OCI-LY1 (cell line): ENCODE measurements at regions not wholly inside any gene's neighbourhood (a gene's known extent, or its start where the extent isn't known, plus 50 kb on each side); places are given as distances from the start of the nearest gene placed in this dataset.

Experiments used
- H2AFZ ChIP-seq: fragments of 200-600 bp; sonication (generic), shearing (Covaris generic); 2 replicates; pipeline ENCODE4 v1.6.0; 2014; ENCODE audit warnings: antibody characterized with exemption, mild to moderate bottlenecking, low read length
- H3F3A ChIP-seq: fragments of 200-600 bp; sonication (generic), shearing (Covaris generic); 2 replicates; pipeline ENCODE4 v1.6.0; 2014; ENCODE audit warnings: mild to moderate bottlenecking, antibody characterized with exemption, low read length, moderate library complexity; ENCODE audit not compliant: insufficient read depth
- H3K27ac ChIP-seq: fragments of 200-600 bp; sonication (generic); 2 replicates; pipeline ENCODE4 v1.5.1; 2014; ENCODE audit warnings: low read length, mixed run types, mild to moderate bottlenecking, low read depth; ENCODE audit not compliant: poor library complexity, severe bottlenecking
- H3K27me3 ChIP-seq: fragments of 200-600 bp; sonication (generic); 2 replicates; pipeline ENCODE4 v1.6.0; 2014; ENCODE audit warnings: antibody characterized with exemption, mild to moderate bottlenecking, low read length, moderate library complexity; ENCODE audit not compliant: insufficient read depth
- H3K36me3 ChIP-seq: fragments of 200-600 bp; sonication (generic); 2 replicates; pipeline ENCODE4 v1.6.1; 2014; ENCODE audit warnings: mild to moderate bottlenecking, antibody characterized with exemption, low read length, moderate library complexity, mixed read lengths; ENCODE audit not compliant: insufficient read depth
- H3K4me1 ChIP-seq: fragments of 200-600 bp; sonication (generic); 2 replicates; pipeline ENCODE4 v1.5.1; 2014; ENCODE audit warnings: mild to moderate bottlenecking, low read length, moderate library complexity; ENCODE audit not compliant: insufficient read depth, severe bottlenecking
- H3K4me2 ChIP-seq: fragments of 200-600 bp; sonication (generic), shearing (Covaris generic); 2 replicates; pipeline ENCODE4 v1.6.1; 2014; ENCODE audit warnings: low read length
- H3K4me3 ChIP-seq: fragments of 200-600 bp; sonication (generic); 2 replicates; pipeline ENCODE4 v1.5.1; 2014; ENCODE audit warnings: low read length, low read depth, mild to moderate bottlenecking, mixed read lengths; ENCODE audit not compliant: poor library complexity, severe bottlenecking
- H3K79me2 ChIP-seq: fragments of 200-600 bp; shearing (Covaris generic); 2 replicates; pipeline ENCODE4 v1.6.1; 2016; ENCODE audit warnings: mixed run types, low read length, mixed read lengths; ENCODE audit not compliant: insufficient read depth
- H3K9ac ChIP-seq: fragments of 200-600 bp; sonication (generic), shearing (Covaris generic); 2 replicates; pipeline ENCODE4 v1.6.1; 2014; ENCODE audit warnings: mild to moderate bottlenecking, low read length, mixed read lengths
- H3K9me2 ChIP-seq: fragments of 200-600 bp; sonication (generic), shearing (Covaris generic); 2 replicates; pipeline ENCODE4 v1.6.1; 2014; ENCODE audit warnings: low read depth, mild to moderate bottlenecking, low read length, mixed read lengths
- H3K9me3 ChIP-seq: fragments of 200-600 bp; shearing (Covaris generic); 2 replicates; pipeline ENCODE4 v1.6.1; 2014; ENCODE audit warnings: low read length, mixed read lengths
- H4K20me1 ChIP-seq: fragments of 200-600 bp; sonication (generic), shearing (Covaris generic); 2 replicates; pipeline ENCODE4 v1.6.0; 2016; ENCODE audit warnings: mild to moderate bottlenecking, low read length; ENCODE audit not compliant: insufficient read depth
- EZH2 ChIP-seq: fragments of 200-600 bp; sonication (generic), shearing (Covaris generic); IDR thresholded peaks from 2 replicates; pipeline ENCODE4 v1.8.0; 2017; ENCODE audit warnings: borderline replicate concordance, mixed run types, mild to moderate bottlenecking, antibody characterized with exemption, low read length, moderate library complexity, mixed read lengths
- TF ChIP-seq, protein P1 (sequence below): fragments of 200-600 bp; sonication (generic), shearing (Covaris generic); IDR thresholded peaks from 2 replicates; pipeline ENCODE4 v1.5.1; 2017; ENCODE audit warnings: mild to moderate bottlenecking, antibody characterized with exemption, low read length, moderate library complexity, mixed read lengths

DNA sequence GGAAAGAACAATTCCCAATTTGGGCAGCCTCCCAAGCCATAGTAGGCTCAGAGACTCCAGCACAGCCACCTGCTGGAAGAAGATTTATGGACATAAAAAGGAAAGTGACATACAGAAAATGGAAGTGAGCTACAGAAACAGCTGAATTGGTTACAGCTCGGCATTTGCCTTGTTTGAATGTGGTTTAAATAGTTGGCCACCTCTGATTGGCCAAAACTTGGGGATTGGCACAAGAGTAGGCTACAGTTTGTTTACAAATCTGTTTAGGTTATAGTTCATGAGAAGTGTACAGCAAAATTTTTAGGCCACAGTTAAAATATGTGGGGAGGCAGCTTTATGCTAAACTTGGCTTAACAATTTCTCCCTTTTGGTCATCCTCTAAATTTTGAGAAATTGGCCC, 150.4 kb downstream of the MAGEC1 start:
- Histone ChIP-seq H3K27me3 (no peaks in the 10 kb centered on the region), H3K36me3 (no peaks in the 10 kb centered on the region), H3K9me2 (no peaks in the 10 kb centered on the region), H3K9me3 (no peaks in the 10 kb centered on the region), H3K4me1 (no peaks in the 10 kb centered on the region), H3K9ac (no peak overlapping the region), H3F3A (no peaks in the 10 kb centered on the region), H3K4me3 (no peak overlapping the region), H2AFZ (no peak overlapping the region), H3K79me2 (no peaks in the 10 kb centered on the region), H4K20me1 (no peaks in the 10 kb centered on the region), H3K27ac (no peak overlapping the region), H3K4me2 (no peak overlapping the region)
- TF ChIP-seq EZH2, result no peak
- TF ChIP-seq, protein P1, sequence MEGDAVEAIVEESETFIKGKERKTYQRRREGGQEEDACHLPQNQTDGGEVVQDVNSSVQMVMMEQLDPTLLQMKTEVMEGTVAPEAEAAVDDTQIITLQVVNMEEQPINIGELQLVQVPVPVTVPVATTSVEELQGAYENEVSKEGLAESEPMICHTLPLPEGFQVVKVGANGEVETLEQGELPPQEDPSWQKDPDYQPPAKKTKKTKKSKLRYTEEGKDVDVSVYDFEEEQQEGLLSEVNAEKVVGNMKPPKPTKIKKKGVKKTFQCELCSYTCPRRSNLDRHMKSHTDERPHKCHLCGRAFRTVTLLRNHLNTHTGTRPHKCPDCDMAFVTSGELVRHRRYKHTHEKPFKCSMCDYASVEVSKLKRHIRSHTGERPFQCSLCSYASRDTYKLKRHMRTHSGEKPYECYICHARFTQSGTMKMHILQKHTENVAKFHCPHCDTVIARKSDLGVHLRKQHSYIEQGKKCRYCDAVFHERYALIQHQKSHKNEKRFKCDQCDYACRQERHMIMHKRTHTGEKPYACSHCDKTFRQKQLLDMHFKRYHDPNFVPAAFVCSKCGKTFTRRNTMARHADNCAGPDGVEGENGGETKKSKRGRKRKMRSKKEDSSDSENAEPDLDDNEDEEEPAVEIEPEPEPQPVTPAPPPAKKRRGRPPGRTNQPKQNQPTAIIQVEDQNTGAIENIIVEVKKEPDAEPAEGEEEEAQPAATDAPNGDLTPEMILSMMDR, result no peak

DNA sequence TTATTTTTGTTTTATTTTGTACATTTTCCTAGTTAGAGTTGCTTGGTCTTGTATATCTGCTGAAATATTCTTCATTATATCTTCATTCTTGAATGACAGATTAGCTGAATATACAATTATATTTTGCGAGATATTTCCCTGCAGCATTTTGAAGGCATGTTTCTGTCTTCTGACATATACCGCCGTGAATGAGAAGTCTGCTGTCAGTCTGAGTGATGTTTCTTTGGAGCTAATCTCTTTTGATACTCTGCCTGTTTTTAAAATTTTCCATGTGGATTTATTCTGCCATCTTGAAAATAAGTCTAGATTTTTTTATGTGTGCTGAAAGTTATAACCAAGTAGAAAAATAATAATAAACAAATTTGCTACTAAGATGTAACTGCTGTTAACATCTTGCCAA, 148.5 kb downstream of the MAGEC1 start:
- H3F3A ChIP-seq, result no peaks in the 10 kb centered on the region
- H3K4me1 ChIP-seq, result no peaks in the 10 kb centered on the region
- TF ChIP-seq, protein P1, result no peak
- TF ChIP-seq EZH2, result no peak
- H2AFZ ChIP-seq, result no peak overlapping the region
- H3K36me3 ChIP-seq, result no peaks in the 10 kb centered on the region
- no peaks in the 10 kb centered on the region for H3K9me3 ChIP-seq
- no peaks in the 10 kb centered on the region for H3K27me3 ChIP-seq
- no peaks in the 10 kb centered on the region for H3K9me2 ChIP-seq
- no peak overlapping the region for H3K4me3 ChIP-seq
- no peaks in the 10 kb centered on the region for H3K79me2 ChIP-seq
- H4K20me1 ChIP-seq, result no peaks in the 10 kb centered on the region
- H3K9ac ChIP-seq, result no peak overlapping the region
- no peak overlapping the region for H3K4me2 ChIP-seq
- H3K27ac ChIP-seq, result no peak overlapping the region

DNA sequence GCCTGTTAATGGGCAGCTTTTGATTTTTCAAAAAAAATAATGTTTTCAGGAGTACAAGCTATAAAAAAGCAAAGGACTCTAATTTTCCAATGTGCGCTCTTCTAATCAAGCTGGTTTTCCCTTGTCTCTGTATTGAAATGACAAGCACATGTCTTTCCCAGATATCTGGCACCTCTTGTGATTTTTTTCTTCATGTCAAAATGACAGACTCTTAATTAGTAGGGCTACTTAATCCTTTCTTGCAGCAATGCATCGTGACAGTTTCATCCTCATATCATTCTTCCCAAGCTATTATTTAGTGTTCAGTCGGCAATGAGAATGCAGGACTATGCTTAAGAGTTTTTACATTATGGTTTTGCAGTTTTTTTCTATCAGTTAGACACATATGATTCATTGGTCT, 139.5 kb downstream of the MAGEC1 start:
- Histone ChIP-seq H4K20me1 (no peaks in the 10 kb centered on the region), H3K27ac (no peak overlapping the region), H3K79me2 (no peaks in the 10 kb centered on the region)

More for the DNA sequence above, 139.5 kb downstream of the MAGEC1 start:
- no peak overlapping the region for H3K9ac ChIP-seq
- no peaks in the 10 kb centered on the region for H3K9me2 ChIP-seq
- H3K4me1 ChIP-seq, result no peaks in the 10 kb centered on the region
- TF ChIP-seq, protein P1, result no peak
- TF ChIP-seq EZH2, result no peak
- H3K4me2 ChIP-seq, result no peak overlapping the region
- no peaks in the 10 kb centered on the region for H3F3A ChIP-seq
- H3K9me3 ChIP-seq, result no peaks in the 10 kb centered on the region
- H3K36me3 ChIP-seq, result no peaks in the 10 kb centered on the region
- H3K4me3 ChIP-seq, result no peak overlapping the region
- no peaks in the 10 kb centered on the region for H3K27me3 ChIP-seq
- H2AFZ ChIP-seq, result no peak overlapping the region
